K562 (cell line): ENCODE measurements at regions not wholly inside any gene's neighbourhood (a gene's known extent, or its start where the extent isn't known, plus 50 kb on each side); places are given as distances from the start of the nearest gene placed in this dataset.

Experiments
- EP300 ChIP-seq: IDR thresholded peaks from 2 replicates; pipeline ENCODE4 v1.6.1; 2012; ENCODE audit warnings: low read length, improper control_type of control experiment
- ERF ChIP-seq: fragments of 450-650 bp; formaldehyde crosslinking; IDR thresholded peaks from 2 replicates; pipeline ENCODE4 v1.4.0; 2020; ENCODE audit warnings: mild to moderate bottlenecking, mixed read lengths
- GTF2A2 ChIP-seq: IDR thresholded peaks from 2 replicates; pipeline ENCODE4 v1.6.1; 2016; ENCODE audit warnings: mild to moderate bottlenecking, missing genetic modification characterization, missing compliant biosample characterization
- NFE2L1 ChIP-seq: fragments of 450-650 bp; IDR thresholded peaks from 2 replicates; pipeline ENCODE4 v1.6.1; 2016; ENCODE audit warnings: missing genetic modification characterization, low read depth, mild to moderate bottlenecking, missing compliant biosample characterization, moderate library complexity, borderline replicate concordance

DNA sequence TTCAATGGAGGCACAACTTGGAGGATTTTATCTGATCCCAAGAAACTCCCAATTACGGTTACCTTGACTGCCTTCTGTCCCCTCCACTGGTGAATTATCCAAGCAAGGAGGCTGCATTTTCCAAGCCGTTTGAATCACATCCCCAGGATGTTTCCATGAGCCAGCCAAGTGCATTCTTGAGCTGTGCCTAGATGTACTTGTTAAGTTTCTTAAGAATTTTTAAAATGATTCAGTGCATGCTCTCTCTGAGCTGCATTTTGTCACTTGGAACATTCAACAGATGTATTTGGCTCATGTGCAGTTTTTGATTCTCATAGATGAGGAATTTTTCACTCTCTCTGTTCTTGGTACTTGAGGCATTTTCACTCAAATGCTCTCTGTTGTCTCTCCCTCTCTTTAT, 202.6 kb upstream of the MYOCD start:
- TF ChIP-seq NFE2L1 (no peak), EP300 (no peak), ERF (CRISPR knock-in tag) (no peak), GTF2A2 (tag) (no peak)
